ENCODE measurements at regions not wholly inside any gene's neighbourhood (a gene's known extent, or its start where the extent isn't known, plus 50 kb on each side); places are given as distances from the start of the nearest gene placed in this dataset.
A peak's percentile ranks its signal among the peaks of the same experiment; 100 is the strongest.

- Histone ChIP-seq H3K4me3 (ENCODE audit: low read length) (no peak overlapping the region), H3K4me1 (ENCODE audit: control insufficient read depth, insufficient read depth, low read length) (peaks cover 8% of the 10 kb centered on the region), H3K9me3 (ENCODE audit: control insufficient read depth, low read length) (no peaks in the 10 kb centered on the region)
These were observed 115.5 kb downstream of the TNFAIP3 start for GRCh38 chr6:137982418-137983189.

GRCh38 chr6:137983269-137983668 lies 116.2 kb downstream of the TNFAIP3 start:
- H3K4me1 ChIP-seq (ENCODE audit: control insufficient read depth, insufficient read depth, low read length) = peaks cover 3% of the 10 kb centered on the region
- H3K27me3 ChIP-seq (replicated peaks; ENCODE audit: control insufficient read depth, insufficient read depth, low read length) = no peaks in the 10 kb centered on the region
- H3K36me3 ChIP-seq (ENCODE audit: control insufficient read depth, insufficient read depth, low read length, severe bottlenecking) = no peaks in the 10 kb centered on the region
- H3K9ac ChIP-seq (ENCODE audit: low read length) = no peak overlapping the region
- no peak overlapping the region for H3K4me3 ChIP-seq (ENCODE audit: low read length)
- DNase-seq (ENCODE audit: low read depth) = no peak
- no peaks in the 10 kb centered on the region for H3K9me3 ChIP-seq (ENCODE audit: control insufficient read depth, low read length)

More at GRCh38 chr6:137982418-137983189, 115.5 kb downstream of the TNFAIP3 start:
- no peak overlapping the region for H3K9ac ChIP-seq (ENCODE audit: low read length)
- no peaks in the 10 kb centered on the region for H3K36me3 ChIP-seq (ENCODE audit: control insufficient read depth, insufficient read depth, low read length, severe bottlenecking)
- H3K27me3 ChIP-seq (replicated peaks; ENCODE audit: control insufficient read depth, insufficient read depth, low read length) = no peaks in the 10 kb centered on the region
- DNase-seq (ENCODE audit: low read depth) = no peak

GRCh38 chr6:137989664-137990063 lies 117.6 kb downstream of the PERP start:
- Histone ChIP-seq H3K27me3 (replicated peaks; ENCODE audit: control insufficient read depth, insufficient read depth, low read length) (no peaks in the 10 kb centered on the region), H3K4me1 (ENCODE audit: control insufficient read depth, insufficient read depth, low read length) (no peaks in the 10 kb centered on the region), H3K36me3 (ENCODE audit: control insufficient read depth, insufficient read depth, low read length, severe bottlenecking) (no peaks in the 10 kb centered on the region), H3K9ac (ENCODE audit: low read length) (no peak overlapping the region), H3K4me3 (ENCODE audit: low read length) (no peak overlapping the region), H3K9me3 (ENCODE audit: control insufficient read depth, low read length) (no peaks in the 10 kb centered on the region)
- peak; percentile 36 for DNase-seq (ENCODE audit: low read depth)

DNA sequence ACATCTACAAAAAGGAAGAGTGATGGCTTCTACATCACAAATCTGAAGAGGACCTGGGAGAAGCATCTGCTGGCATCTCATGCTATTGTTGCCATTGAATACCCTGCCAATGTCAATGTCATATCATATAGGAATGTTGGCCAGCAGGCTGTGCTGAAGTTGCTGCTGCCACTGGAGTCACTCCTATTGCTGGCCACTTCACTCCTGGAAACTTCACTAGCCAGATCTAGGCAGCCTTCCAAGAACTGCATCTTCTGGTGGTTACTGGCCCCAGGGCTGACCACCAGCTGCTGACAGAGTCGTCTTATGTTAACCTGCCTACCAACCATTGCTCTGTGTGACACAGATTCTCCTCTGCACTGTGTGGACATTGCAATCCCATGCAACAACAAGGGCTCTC lies 111.8 kb downstream of the PERP start:
- Histone ChIP-seq H3K36me3 (ENCODE audit: control insufficient read depth, insufficient read depth, low read length, severe bottlenecking) (no peaks in the 10 kb centered on the region), H3K9me3 (ENCODE audit: control insufficient read depth, low read length) (peaks cover 14% of the 10 kb centered on the region)

DNA sequence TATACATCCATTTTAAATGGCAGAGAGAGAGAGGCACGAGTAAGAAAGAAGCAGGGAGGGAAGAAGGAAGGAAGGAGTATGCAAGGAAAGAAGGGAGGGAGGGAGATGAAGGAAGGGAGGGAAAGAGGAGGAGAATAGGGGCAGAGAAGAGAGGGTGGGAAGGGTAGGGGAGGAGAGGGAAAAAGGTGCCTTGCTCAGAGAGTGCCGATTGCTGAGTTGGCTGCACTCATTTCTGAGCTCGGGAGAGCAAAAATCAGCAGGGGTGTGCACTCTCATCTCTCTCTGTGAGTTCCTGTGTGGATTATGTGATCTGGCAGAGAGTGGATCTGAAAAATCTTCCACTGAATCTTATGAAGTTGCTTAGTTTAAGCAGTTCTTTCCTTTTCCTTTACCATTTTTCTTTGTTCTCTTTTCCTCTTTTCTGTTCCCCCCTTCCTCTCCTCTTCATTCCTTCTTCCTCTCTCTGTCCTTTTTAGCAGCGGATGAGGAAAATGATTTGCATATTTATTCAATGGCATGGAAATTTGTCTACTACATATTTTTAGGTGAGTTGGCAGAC lies 108.7 kb downstream of the PERP start:
- H3K4me1 ChIP-seq (ENCODE audit: control insufficient read depth, insufficient read depth, low read length) = no peaks in the 10 kb centered on the region
- no peaks in the 10 kb centered on the region for H3K36me3 ChIP-seq (ENCODE audit: control insufficient read depth, insufficient read depth, low read length, severe bottlenecking)
- no peak overlapping the region for H3K9ac ChIP-seq (ENCODE audit: low read length)
- H3K9me3 ChIP-seq (ENCODE audit: control insufficient read depth, low read length) = peaks cover 14% of the 10 kb centered on the region
- DNase-seq (ENCODE audit: low read depth) = no peak
- H3K4me3 ChIP-seq (ENCODE audit: low read length) = no peak overlapping the region
- H3K27me3 ChIP-seq (replicated peaks; ENCODE audit: control insufficient read depth, insufficient read depth, low read length) = no peaks in the 10 kb centered on the region

More for the DNA sequence above, 111.8 kb downstream of the PERP start:
- Histone ChIP-seq H3K9ac (ENCODE audit: low read length) (no peak overlapping the region), H3K27me3 (replicated peaks; ENCODE audit: control insufficient read depth, insufficient read depth, low read length) (no peaks in the 10 kb centered on the region), H3K4me3 (ENCODE audit: low read length) (no peak overlapping the region), H3K4me1 (ENCODE audit: control insufficient read depth, insufficient read depth, low read length) (no peaks in the 10 kb centered on the region)
- no peak for DNase-seq (ENCODE audit: low read depth)

GRCh38 chr6:137999815-138000214 lies 107.4 kb downstream of the PERP start:
- no peak overlapping the region for H3K9ac ChIP-seq (ENCODE audit: low read length)
- H3K4me1 ChIP-seq (ENCODE audit: control insufficient read depth, insufficient read depth, low read length) = no peaks in the 10 kb centered on the region
- H3K9me3 ChIP-seq (ENCODE audit: control insufficient read depth, low read length) = peaks cover 13% of the 10 kb centered on the region
- H3K4me3 ChIP-seq (ENCODE audit: low read length) = no peak overlapping the region
- no peaks in the 10 kb centered on the region for H3K27me3 ChIP-seq (replicated peaks; ENCODE audit: control insufficient read depth, insufficient read depth, low read length)
- no peaks in the 10 kb centered on the region for H3K36me3 ChIP-seq (ENCODE audit: control insufficient read depth, insufficient read depth, low read length, severe bottlenecking)
- no peak for DNase-seq (ENCODE audit: low read depth)

- Histone ChIP-seq H3K4me1 (ENCODE audit: control insufficient read depth, insufficient read depth, low read length) (no peaks in the 10 kb centered on the region), H3K36me3 (ENCODE audit: control insufficient read depth, insufficient read depth, low read length, severe bottlenecking) (no peaks in the 10 kb centered on the region), H3K27me3 (replicated peaks; ENCODE audit: control insufficient read depth, insufficient read depth, low read length) (no peaks in the 10 kb centered on the region), H3K9me3 (ENCODE audit: control insufficient read depth, low read length) (peaks cover 6% of the 10 kb centered on the region), H3K4me3 (ENCODE audit: low read length) (no peak overlapping the region), H3K9ac (ENCODE audit: low read length) (no peak overlapping the region)
- DNase-seq (ENCODE audit: low read depth) = no peak
These were observed 106.3 kb downstream of the PERP start for GRCh38 chr6:138000941-138001340.

DNA sequence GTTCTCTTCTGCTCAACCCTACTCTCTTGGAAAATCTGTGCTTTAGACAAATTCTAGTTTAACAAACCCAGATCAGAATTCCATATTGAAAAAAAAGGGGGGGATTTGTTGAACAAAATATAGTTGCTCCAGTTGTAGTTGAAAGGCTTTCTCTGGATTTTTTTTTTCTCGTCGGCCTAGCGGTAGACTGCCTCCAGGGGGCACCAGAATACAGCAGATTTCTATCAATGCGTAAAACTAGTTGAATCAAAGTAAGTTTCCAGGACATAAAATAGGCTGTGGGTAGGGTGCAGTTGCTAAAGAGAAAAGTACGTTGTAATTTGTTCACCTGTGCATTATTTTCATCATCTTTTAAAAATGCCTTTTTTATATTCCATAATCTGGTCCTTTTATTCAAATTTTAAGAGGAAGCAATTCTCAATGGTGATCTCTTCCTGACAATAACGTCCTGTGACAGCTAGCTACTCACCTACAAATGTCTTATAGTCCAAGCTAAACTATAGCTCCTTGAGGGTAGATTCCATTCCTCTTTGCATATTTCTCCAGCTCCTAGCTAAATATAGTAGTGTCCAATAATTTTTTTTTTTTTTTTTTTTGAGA lies 105.4 kb downstream of the PERP start:
- Histone ChIP-seq H3K9ac (ENCODE audit: low read length) (no peak overlapping the region), H3K4me1 (ENCODE audit: control insufficient read depth, insufficient read depth, low read length) (no peaks in the 10 kb centered on the region), H3K9me3 (ENCODE audit: control insufficient read depth, low read length) (peaks cover 6% of the 10 kb centered on the region), H3K27me3 (replicated peaks; ENCODE audit: control insufficient read depth, insufficient read depth, low read length) (no peaks in the 10 kb centered on the region), H3K36me3 (ENCODE audit: control insufficient read depth, insufficient read depth, low read length, severe bottlenecking) (no peaks in the 10 kb centered on the region), H3K4me3 (ENCODE audit: low read length) (no peak overlapping the region)
- DNase-seq (ENCODE audit: low read depth) = peak; percentile 86

DNA sequence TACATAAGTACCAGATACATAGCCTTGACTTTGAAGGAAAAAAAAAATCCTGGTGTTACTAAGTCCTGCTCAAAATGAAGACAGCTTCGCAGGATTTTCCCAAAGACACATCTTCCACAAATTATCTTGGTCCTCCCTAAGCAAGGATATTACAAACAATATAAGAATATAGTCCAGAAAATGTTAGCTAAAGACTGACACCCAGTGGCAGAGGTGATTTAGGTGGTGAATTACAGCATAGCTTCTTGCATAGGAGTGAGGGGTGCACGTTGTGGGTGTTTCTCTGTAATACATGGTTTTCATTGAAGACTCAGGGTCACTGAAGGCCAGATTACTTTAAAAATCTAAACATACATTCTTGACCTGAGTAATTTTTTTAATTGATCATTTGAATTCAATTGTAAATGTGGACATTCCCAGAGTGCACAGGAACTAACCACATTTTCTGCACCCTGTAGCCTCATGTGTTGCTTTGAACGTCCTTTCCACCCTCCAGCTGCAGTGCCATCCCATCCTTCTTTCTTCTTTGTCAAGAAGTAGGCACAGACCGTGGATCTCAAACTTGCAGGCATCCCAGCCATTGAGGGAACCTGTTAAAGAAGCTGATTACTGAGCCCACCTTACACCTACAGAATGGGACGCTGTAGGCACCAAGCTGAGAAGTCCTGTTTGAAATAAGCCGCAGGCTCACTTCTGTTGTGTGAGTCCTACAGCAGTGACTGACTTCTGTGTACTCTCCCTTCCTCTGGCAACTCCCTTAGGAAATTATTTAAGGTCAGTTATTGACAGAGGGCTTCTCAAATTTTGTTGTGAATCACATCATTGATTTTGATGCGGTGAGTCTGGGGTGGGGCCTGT lies 102.6 kb downstream of the PERP start:
- DNase-seq (ENCODE audit: low read depth) = peak; percentile 61
- Histone ChIP-seq H3K27me3 (replicated peaks; ENCODE audit: control insufficient read depth, insufficient read depth, low read length) (no peaks in the 10 kb centered on the region), H3K36me3 (ENCODE audit: control insufficient read depth, insufficient read depth, low read length, severe bottlenecking) (no peaks in the 10 kb centered on the region), H3K9me3 (ENCODE audit: control insufficient read depth, low read length) (no peaks in the 10 kb centered on the region), H3K4me1 (ENCODE audit: control insufficient read depth, insufficient read depth, low read length) (peaks cover 8% of the 10 kb centered on the region), H3K9ac (ENCODE audit: low read length) (no peak overlapping the region), H3K4me3 (ENCODE audit: low read length) (no peak overlapping the region)

DNA sequence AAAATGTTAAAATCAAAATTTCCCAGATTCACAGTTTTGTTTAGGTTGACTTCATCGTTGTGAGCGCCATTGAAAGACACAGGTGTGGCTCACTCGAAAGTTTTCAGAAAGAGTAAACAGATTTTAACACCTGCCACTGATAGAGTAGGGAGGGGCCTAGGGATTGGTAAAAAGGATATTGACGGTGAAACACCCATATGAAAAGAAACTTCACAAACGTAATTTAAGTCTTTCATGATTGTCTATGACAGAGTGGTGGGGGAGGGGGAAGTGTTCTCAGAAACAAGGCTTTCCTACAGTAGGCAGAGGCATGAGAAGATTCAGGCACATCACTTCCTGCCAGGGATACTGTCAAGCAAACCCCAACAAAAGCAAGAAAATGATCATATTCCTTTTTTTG lies 101.4 kb downstream of the PERP start:
- H3K9ac ChIP-seq (ENCODE audit: low read length) = no peak overlapping the region
- no peak overlapping the region for H3K4me3 ChIP-seq (ENCODE audit: low read length)
- no peak for DNase-seq (ENCODE audit: low read depth)
- no peaks in the 10 kb centered on the region for H3K27me3 ChIP-seq (replicated peaks; ENCODE audit: control insufficient read depth, insufficient read depth, low read length)
- no peaks in the 10 kb centered on the region for H3K9me3 ChIP-seq (ENCODE audit: control insufficient read depth, low read length)
- no peaks in the 10 kb centered on the region for H3K36me3 ChIP-seq (ENCODE audit: control insufficient read depth, insufficient read depth, low read length, severe bottlenecking)
- H3K4me1 ChIP-seq (ENCODE audit: control insufficient read depth, insufficient read depth, low read length) = peaks cover 8% of the 10 kb centered on the region

- no peak overlapping the region for H3K9ac ChIP-seq (ENCODE audit: low read length)
- DNase-seq (ENCODE audit: low read depth) = peak; percentile 42
These were observed 100.2 kb downstream of the PERP start for GRCh38 chr6:138007014-138007472.

More at GRCh38 chr6:138007014-138007472, 100.2 kb downstream of the PERP start:
- Histone ChIP-seq H3K36me3 (ENCODE audit: control insufficient read depth, insufficient read depth, low read length, severe bottlenecking) (no peaks in the 10 kb centered on the region), H3K9me3 (ENCODE audit: control insufficient read depth, low read length) (no peaks in the 10 kb centered on the region), H3K27me3 (replicated peaks; ENCODE audit: control insufficient read depth, insufficient read depth, low read length) (no peaks in the 10 kb centered on the region), H3K4me3 (ENCODE audit: low read length) (no peak overlapping the region), H3K4me1 (ENCODE audit: control insufficient read depth, insufficient read depth, low read length) (peaks cover 17% of the 10 kb centered on the region)

Measured in adipocyte (in vitro differentiated cells).